SK-N-SH (cell line): ENCODE measurements at regions not wholly inside any gene's neighbourhood (a gene's known extent, or its start where the extent isn't known, plus 50 kb on each side); places are given as distances from the start of the nearest gene placed in this dataset.

Experiments used
- CTCF ChIA-PET: fragments of 300-600, 350-600 bp; formaldehyde crosslinking; extraction: SDS; loops from one replicate; lab custom pipeline; 2021; lab: Yijun Ruan, JAX
- POLR2A ChIA-PET: fragments of 350-600 bp; sonication (Branson Sonifier 250); formaldehyde crosslinking; extraction: SDS; loops from one replicate; lab custom pipeline; 2020; ENCODE audit warnings: antibody characterized with exemption, inconsistent platforms; lab: Yijun Ruan, JAX
- DNase-seq: peaks from one replicate; pipeline ENCODE4 v3.0.0; 2012
- H2AFZ ChIP-seq: fragments of 200-600 bp; sonication (generic); 2 replicates; pipeline ENCODE4 v1.8.1; 2016; ENCODE audit warnings: antibody characterized with exemption, mild to moderate bottlenecking, low read depth
- H3F3A ChIP-seq: fragments of 200-600 bp; sonication (generic); replicated peaks from 2 replicates; pipeline ENCODE3; 2016; ENCODE audit warnings: antibody characterized with exemption, mild to moderate bottlenecking; ENCODE audit not compliant: insufficient read depth
- H3K27ac ChIP-seq, 2 experiments: fragments of 200-500 bp in 1 of 2; fragments of 200-600 bp in 1 of 2; sonication (Bioruptor generic) in 1 of 2; sonication (generic), shearing (Covaris generic) in 1 of 2; 2 replicates each; pipeline versions ENCODE4 v1.5.1 to v1.6.1; 2014 to 2016; ENCODE audit warnings: low read depth in 2 of 2, inconsistent platforms in 1 of 2, low read length in 1 of 2, mild to moderate bottlenecking in 1 of 2, mixed read lengths in 1 of 2
- H3K27me3 ChIP-seq: fragments of 200-600 bp; sonication (generic), shearing (Covaris generic); 2 replicates; pipeline ENCODE4 v1.6.1; 2016; ENCODE audit warnings: mixed run types; ENCODE audit not compliant: insufficient read depth
- H3K36me3 ChIP-seq, 2 experiments: fragments of 200-500 bp in 1 of 2; fragments of 200-600 bp in 1 of 2; sonication (Bioruptor generic) in 1 of 2; sonication (generic) in 1 of 2; replicated peaks in 1 of 2; 2 replicates each; pipeline versions ENCODE3 to v1.5.1; 2014 to 2016; ENCODE audit warnings: low read length in 1 of 2, mild to moderate bottlenecking in 1 of 2; ENCODE audit not compliant: insufficient read depth in 2 of 2, control insufficient read depth in 1 of 2
- H3K4me1 ChIP-seq, 2 experiments: fragments of 200-500 bp in 1 of 2; fragments of 200-600 bp in 1 of 2; sonication (Bioruptor generic) in 1 of 2; sonication (generic), shearing (Covaris generic) in 1 of 2; 2 replicates each; pipeline versions ENCODE4 v1.5.1 to v1.6.1; 2014 to 2016; ENCODE audit warnings: low read depth in 1 of 2, low read length in 1 of 2, mixed run types in 1 of 2; ENCODE audit not compliant: insufficient read depth in 2 of 2, control insufficient read depth in 1 of 2
- H3K4me2 ChIP-seq: fragments of 200-600 bp; sonication (generic), shearing (Covaris generic); 2 replicates; pipeline ENCODE4 v1.6.1; 2017; ENCODE audit warnings: mixed run types
- H3K4me3 ChIP-seq, 2 experiments: fragments of 200-500 bp in 1 of 2; fragments of 200-600 bp in 1 of 2; sonication (Bioruptor generic) in 1 of 2; sonication (generic), shearing (Covaris generic) in 1 of 2; 2 replicates each; pipeline versions ENCODE4 v1.5.1 to v1.8.1; 2014 to 2016; ENCODE audit warnings: low read depth in 2 of 2, inconsistent platforms in 1 of 2, low read length in 1 of 2, mild to moderate bottlenecking in 1 of 2, mixed read lengths in 1 of 2, moderate library complexity in 1 of 2
- H3K79me2 ChIP-seq: fragments of 200-600 bp; sonication (generic); 2 replicates; pipeline ENCODE4 v1.8.1; 2017; ENCODE audit warnings: mild to moderate bottlenecking; ENCODE audit not compliant: insufficient read depth
- H3K9ac ChIP-seq: fragments of 200-600 bp; sonication (generic); 2 replicates; pipeline ENCODE4 v1.6.1; 2017; ENCODE audit warnings: mixed run types
- H3K9me2 ChIP-seq: fragments of 200-600 bp; sonication (generic); 2 replicates; pipeline ENCODE4 v1.6.1; 2017; ENCODE audit warnings: mixed run types
- H3K9me3 ChIP-seq: fragments of 200-600 bp; sonication (generic); 2 replicates; pipeline ENCODE4 v1.6.1; 2017; ENCODE audit warnings: mixed run types, mild to moderate bottlenecking, moderate library complexity
- H4K20me1 ChIP-seq: fragments of 200-600 bp; sonication (generic); 2 replicates; pipeline ENCODE4 v1.6.1; 2017; ENCODE audit warnings: mild to moderate bottlenecking, mixed run types; ENCODE audit not compliant: insufficient read depth
- CHD2 ChIP-seq: fragments of 150-350 bp; IDR thresholded peaks from 2 replicates; pipeline ENCODE4 v1.6.1; 2018; ENCODE audit warnings: low read length; ENCODE audit not compliant: partially characterized antibody
- CTCF ChIP-seq: fragments of 200-600 bp; sonication (generic); IDR thresholded peaks from 2 replicates; pipeline ENCODE4 v1.6.1; 2017; ENCODE audit warnings: antibody characterized with exemption, mild to moderate bottlenecking, moderate library complexity
- EP300 ChIP-seq, 2 experiments: IDR thresholded peaks; 2 replicates each; pipeline versions ENCODE4 v1.4.0 to v1.6.1; 2012; ENCODE audit warnings: borderline replicate concordance in 1 of 2, low read depth in 1 of 2, low read length in 1 of 2
- FOSL2 ChIP-seq: IDR thresholded peaks from 2 replicates; pipeline ENCODE4 v1.4.0; 2012; ENCODE audit warnings: low read depth, mild to moderate bottlenecking, moderate library complexity, borderline replicate concordance
- FOXJ3 ChIP-seq: sonication (generic); formaldehyde crosslinking; IDR thresholded peaks from 2 replicates; pipeline ENCODE4 v1.5.1; 2020; ENCODE audit warnings: mild to moderate bottlenecking, missing genetic modification reagents
- GABPA ChIP-seq: IDR thresholded peaks from 2 replicates; pipeline ENCODE4 v1.4.0; 2012; ENCODE audit warnings: low read depth, mild to moderate bottlenecking
- GATA2 ChIP-seq: sonication (generic); formaldehyde crosslinking; IDR thresholded peaks from 2 replicates; pipeline ENCODE4 v1.5.0; 2020; ENCODE audit warnings: mild to moderate bottlenecking, missing genetic modification reagents
- IRF3 ChIP-seq: fragments of 150-350 bp; IDR thresholded peaks from 2 replicates; pipeline ENCODE4 v1.6.1; 2016; ENCODE audit warnings: mild to moderate bottlenecking, low read depth, low read length
- MEF2A ChIP-seq: IDR thresholded peaks from 2 replicates; pipeline ENCODE4 v1.4.0; 2012; ENCODE audit warnings: low read depth, borderline replicate concordance
- NRF1 ChIP-seq: IDR thresholded peaks from 2 replicates; pipeline ENCODE4 v1.6.1; 2012; ENCODE audit warnings: low read depth, mild to moderate bottlenecking, low read length
- PBX3 ChIP-seq: IDR thresholded peaks from 2 replicates; pipeline ENCODE4; 2012
- RAD21 ChIP-seq: IDR thresholded peaks from 2 replicates; pipeline ENCODE4 v1.6.1; 2012; ENCODE audit warnings: mild to moderate bottlenecking, low read length
- RFX5 ChIP-seq: IDR thresholded peaks from 2 replicates; pipeline ENCODE4 v1.6.1; 2012; ENCODE audit warnings: mild to moderate bottlenecking, improper control_type of control experiment, low read length
- SIN3A ChIP-seq: IDR thresholded peaks from 2 replicates; pipeline ENCODE4 v1.6.1; 2012; ENCODE audit warnings: low read depth, mild to moderate bottlenecking, low read length, moderate library complexity, borderline replicate concordance
- TCF12 ChIP-seq: IDR thresholded peaks from 2 replicates; pipeline ENCODE4 v1.4.0; 2012
- WGBS: methylation state at CpG from one replicate; pipeline ENCODE4 v1.1.6; 2017; ENCODE audit warnings: low lambda C conversion rate; 5-methylcytosine and 5-hydroxymethylcytosine counted together
- TF ChIP-seq, protein P1 (sequence below): fragments of 150-350 bp; IDR thresholded peaks from 2 replicates; pipeline ENCODE4 v1.6.1; 2017; ENCODE audit warnings: antibody characterized with exemption, low read length, low read depth, borderline replicate concordance
- TF ChIP-seq, protein P2 (sequence below): IDR thresholded peaks from 2 replicates; pipeline ENCODE4 v1.4.0; 2012; ENCODE audit warnings: low read depth, borderline replicate concordance

DNA sequence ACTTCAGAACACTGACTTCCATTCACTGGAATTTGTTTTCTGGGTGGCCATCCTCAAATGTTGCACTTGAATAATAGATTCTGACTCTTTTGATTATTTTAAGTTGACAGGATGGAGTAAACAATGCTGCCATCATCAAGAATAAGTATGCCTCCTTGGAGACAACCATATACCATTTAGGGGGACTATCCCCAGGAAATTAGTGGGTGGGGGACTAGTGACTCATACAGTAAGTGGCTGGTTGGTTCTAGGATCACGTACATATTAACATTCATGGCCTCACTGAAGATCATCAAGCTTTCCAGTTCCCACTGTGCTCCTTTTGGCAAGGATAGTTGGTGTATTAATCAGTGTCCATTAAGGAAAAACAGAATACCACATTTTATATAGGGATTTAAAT, 615.2 kb downstream of the CCSER2 start:
- H3K27me3 ChIP-seq: no peaks in the 10 kb centered on the region
- H3K9ac ChIP-seq: no peak overlapping the region
- H2AFZ ChIP-seq: no peak overlapping the region
- POLR2A ChIA-PET: no interaction called here
- no peaks in the 10 kb centered on the region for H4K20me1 ChIP-seq
- H3K9me3 ChIP-seq: no peaks in the 10 kb centered on the region
- no peaks in the 10 kb centered on the region for H3K9me2 ChIP-seq
- no peak overlapping the region for H3K27ac ChIP-seq
- no peak for TF ChIP-seq EP300 (IDR thresholded peaks at IDR 0.05; ENCODE audit: borderline replicate concordance in 1 of 2, low read depth in 1 of 2, low read length in 1 of 2)
- no peak for TF ChIP-seq GATA2 (CRISPR knock-in tag)
- TF ChIP-seq PBX3: no peak
- TF ChIP-seq GABPA: no peak
- TF ChIP-seq FOXJ3 (CRISPR knock-in tag): no peak
- TF ChIP-seq RAD21: no peak
- no peak for TF ChIP-seq NRF1
- TF ChIP-seq SIN3A: no peak
- no peak for TF ChIP-seq MEF2A
- TF ChIP-seq, protein P1, sequence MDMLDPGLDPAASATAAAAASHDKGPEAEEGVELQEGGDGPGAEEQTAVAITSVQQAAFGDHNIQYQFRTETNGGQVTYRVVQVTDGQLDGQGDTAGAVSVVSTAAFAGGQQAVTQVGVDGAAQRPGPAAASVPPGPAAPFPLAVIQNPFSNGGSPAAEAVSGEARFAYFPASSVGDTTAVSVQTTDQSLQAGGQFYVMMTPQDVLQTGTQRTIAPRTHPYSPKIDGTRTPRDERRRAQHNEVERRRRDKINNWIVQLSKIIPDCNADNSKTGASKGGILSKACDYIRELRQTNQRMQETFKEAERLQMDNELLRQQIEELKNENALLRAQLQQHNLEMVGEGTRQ: no peak
- TF ChIP-seq CTCF: no peak
- TF ChIP-seq IRF3: no peak
- TF ChIP-seq CHD2: no peak
- TF ChIP-seq, protein P2, sequence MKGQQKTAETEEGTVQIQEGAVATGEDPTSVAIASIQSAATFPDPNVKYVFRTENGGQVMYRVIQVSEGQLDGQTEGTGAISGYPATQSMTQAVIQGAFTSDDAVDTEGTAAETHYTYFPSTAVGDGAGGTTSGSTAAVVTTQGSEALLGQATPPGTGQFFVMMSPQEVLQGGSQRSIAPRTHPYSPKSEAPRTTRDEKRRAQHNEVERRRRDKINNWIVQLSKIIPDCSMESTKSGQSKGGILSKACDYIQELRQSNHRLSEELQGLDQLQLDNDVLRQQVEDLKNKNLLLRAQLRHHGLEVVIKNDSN: no peak
- no peak for TF ChIP-seq TCF12
- no peak for TF ChIP-seq FOSL2
- no peak for TF ChIP-seq RFX5
- H3K4me1 ChIP-seq: peaks cover 0 to 2% of the 10 kb centered on the region in 2 experiments; a peak in 1 of 4 replicates
- no peak for DNase-seq
- 11% methylated on average over 1 of the region's 1 CpG for WGBS
- H3K36me3 ChIP-seq: no peaks in the 10 kb centered on the region
- no peaks in the 10 kb centered on the region for H3F3A ChIP-seq
- H3K79me2 ChIP-seq: no peaks in the 10 kb centered on the region
- CTCF ChIA-PET: no interaction called here
- no peak overlapping the region for H3K4me2 ChIP-seq
- no peak overlapping the region for H3K4me3 ChIP-seq
